ENCODE measurements at regions not wholly inside any gene's neighbourhood (a gene's known extent, or its start where the extent isn't known, plus 50 kb on each side); places are given as distances from the start of the nearest gene placed in this dataset.

GRCh38 chr21:39053126-39053525 is 130.1 kb downstream of the PSMG1 start:
- H3K27me3 ChIP-seq (ENCODE audit: control insufficient read depth, low read length): peaks cover 16% of the 10 kb centered on the region; the same call in 1 of the 2 replicates
- H3K9me2 ChIP-seq (replicated peaks; ENCODE audit: control insufficient read depth, low read length): no peaks in the 10 kb centered on the region
- TF ChIP-seq CTCF (IDR thresholded peaks at IDR 0.05; ENCODE audit: low read depth, low read length, poor library complexity, severe bottlenecking) (no peak), EZH2phosphoT487 (IDR thresholded peaks at IDR 0.05; ENCODE audit: borderline replicate concordance, low read length) (no peak)
- H3K4me1 ChIP-seq (ENCODE audit: control insufficient read depth, low read length): no peaks in the 10 kb centered on the region
- no peaks in the 10 kb centered on the region for H3K79me2 ChIP-seq (ENCODE audit: control insufficient read depth, low read length)
- H3K9me3 ChIP-seq (ENCODE audit: control insufficient read depth, insufficient read depth, low read length): no peaks in the 10 kb centered on the region
- H3K4me2 ChIP-seq (ENCODE audit: low read length): no peak overlapping the region
- H3K36me3 ChIP-seq (ENCODE audit: control insufficient read depth, low read length): no peaks in the 10 kb centered on the region
- no peaks in the 10 kb centered on the region for H3F3A ChIP-seq (ENCODE audit: control insufficient read depth, insufficient read depth)
- no peaks in the 10 kb centered on the region for H4K20me1 ChIP-seq (ENCODE audit: control insufficient read depth, insufficient read depth, low read depth, low read length)
- no peak overlapping the region for H3K4me3 ChIP-seq (ENCODE audit: low read length)
- no peak overlapping the region for H3K27ac ChIP-seq (ENCODE audit: low read depth, low read length)

- Histone ChIP-seq H3K27ac (ENCODE audit: low read depth, low read length) (no peak overlapping the region), H3K4me2 (ENCODE audit: low read length) (no peak overlapping the region), H3K4me3 (ENCODE audit: low read length) (no peak overlapping the region), H3K9me2 (replicated peaks; ENCODE audit: control insufficient read depth, low read length) (no peaks in the 10 kb centered on the region), H3K27me3 (ENCODE audit: control insufficient read depth, low read length) (peaks cover 16% of the 10 kb centered on the region; the same call in 1 of the 2 replicates), H3F3A (ENCODE audit: control insufficient read depth, insufficient read depth) (no peaks in the 10 kb centered on the region), H3K36me3 (ENCODE audit: control insufficient read depth, low read length) (no peaks in the 10 kb centered on the region), H3K79me2 (ENCODE audit: control insufficient read depth, low read length) (no peaks in the 10 kb centered on the region), H4K20me1 (ENCODE audit: control insufficient read depth, insufficient read depth, low read depth, low read length) (no peaks in the 10 kb centered on the region), H3K4me1 (ENCODE audit: control insufficient read depth, low read length) (no peaks in the 10 kb centered on the region), H3K9me3 (ENCODE audit: control insufficient read depth, insufficient read depth, low read length) (no peaks in the 10 kb centered on the region)
- TF ChIP-seq CTCF (IDR thresholded peaks at IDR 0.05; ENCODE audit: low read depth, low read length, poor library complexity, severe bottlenecking) (no peak), EZH2phosphoT487 (IDR thresholded peaks at IDR 0.05; ENCODE audit: borderline replicate concordance, low read length) (no peak)
These were observed 130.5 kb downstream of the PSMG1 start for GRCh38 chr21:39052718-39053117.

GRCh38 chr21:39051588-39051949 is 131.7 kb downstream of the PSMG1 start:
- Histone ChIP-seq H3K4me1 (ENCODE audit: control insufficient read depth, low read length) (no peaks in the 10 kb centered on the region), H3K4me3 (ENCODE audit: low read length) (no peak overlapping the region), H3K9me3 (ENCODE audit: control insufficient read depth, insufficient read depth, low read length) (no peaks in the 10 kb centered on the region), H4K20me1 (ENCODE audit: control insufficient read depth, insufficient read depth, low read depth, low read length) (no peaks in the 10 kb centered on the region), H3K4me2 (ENCODE audit: low read length) (no peak overlapping the region), H3K27ac (ENCODE audit: low read depth, low read length) (no peak overlapping the region), H3K27me3 (ENCODE audit: control insufficient read depth, low read length) (peaks cover 10% of the 10 kb centered on the region; the same call in 1 of the 2 replicates), H3K79me2 (ENCODE audit: control insufficient read depth, low read length) (no peaks in the 10 kb centered on the region), H3F3A (ENCODE audit: control insufficient read depth, insufficient read depth) (no peaks in the 10 kb centered on the region), H3K9me2 (replicated peaks; ENCODE audit: control insufficient read depth, low read length) (no peaks in the 10 kb centered on the region), H3K36me3 (ENCODE audit: control insufficient read depth, low read length) (no peaks in the 10 kb centered on the region)
- TF ChIP-seq EZH2phosphoT487 (IDR thresholded peaks at IDR 0.05; ENCODE audit: borderline replicate concordance, low read length) (no peak), CTCF (IDR thresholded peaks at IDR 0.05; ENCODE audit: low read depth, low read length, poor library complexity, severe bottlenecking) (no peak)
